ENCODE measurements at regions not wholly inside any gene's neighbourhood (a gene's known extent, or its start where the extent isn't known, plus 50 kb on each side); places are given as distances from the start of the nearest gene placed in this dataset.

- no peak for DNase-seq (ENCODE audit: low read depth in 1 of 2, low spot score in 1 of 2)
- no peak overlapping the region for H3K4me3 ChIP-seq (replicated peaks; ENCODE audit: insufficient read depth, low read length)
- no peaks in the 10 kb centered on the region for H3K27me3 ChIP-seq (ENCODE audit: insufficient read depth, poor library complexity, severe bottlenecking)
- no peak for TF ChIP-seq POLR2AphosphoS5 (IDR thresholded peaks at IDR 0.05; ENCODE audit: low read depth)
- TF ChIP-seq CTCF (IDR thresholded peaks at IDR 0.05; ENCODE audit: insufficient read depth, low read length) = no peak
- no peak for TF ChIP-seq GABPA (IDR thresholded peaks at IDR 0.05; ENCODE audit: low read depth)
- no peak for TF ChIP-seq SPI1 (IDR thresholded peaks at IDR 0.05; ENCODE audit: borderline replicate concordance, low read depth)
- no peak for TF ChIP-seq REST (IDR thresholded peaks at IDR 0.05; ENCODE audit: insufficient replicate concordance, low read depth)
- H3K27ac ChIP-seq (replicated peaks) = no peak overlapping the region
These were observed 1031.1 kb downstream of the TBC1D22A start for GRCh38 chr22:47793304-47794101.

GRCh38 chr22:47789171-47789570, 1026.7 kb downstream of the TBC1D22A start:
- TF ChIP-seq SPI1 (IDR thresholded peaks at IDR 0.05; ENCODE audit: borderline replicate concordance, low read depth) (no peak), CTCF (IDR thresholded peaks at IDR 0.05; ENCODE audit: insufficient read depth, low read length) (no peak), REST (IDR thresholded peaks at IDR 0.05; ENCODE audit: insufficient replicate concordance, low read depth) (no peak), POLR2AphosphoS5 (IDR thresholded peaks at IDR 0.05; ENCODE audit: low read depth) (no peak), GABPA (IDR thresholded peaks at IDR 0.05; ENCODE audit: low read depth) (no peak)

GRCh38 chr22:47788461-47788860, 1026.0 kb downstream of the TBC1D22A start:
- H3K4me3 ChIP-seq (replicated peaks; ENCODE audit: insufficient read depth, low read length) = no peak overlapping the region
- no peak overlapping the region for H3K27ac ChIP-seq (replicated peaks)
- no peaks in the 10 kb centered on the region for H3K27me3 ChIP-seq (ENCODE audit: insufficient read depth, poor library complexity, severe bottlenecking)
- no peak for DNase-seq (ENCODE audit: low read depth in 1 of 2, low spot score in 1 of 2)
- TF ChIP-seq SPI1 (IDR thresholded peaks at IDR 0.05; ENCODE audit: borderline replicate concordance, low read depth) = no peak
- no peak for TF ChIP-seq CTCF (IDR thresholded peaks at IDR 0.05; ENCODE audit: insufficient read depth, low read length)
- TF ChIP-seq REST (IDR thresholded peaks at IDR 0.05; ENCODE audit: insufficient replicate concordance, low read depth) = no peak

More at GRCh38 chr22:47789171-47789570, 1026.7 kb downstream of the TBC1D22A start:
- Histone ChIP-seq H3K27ac (replicated peaks) (no peak overlapping the region), H3K27me3 (ENCODE audit: insufficient read depth, poor library complexity, severe bottlenecking) (no peaks in the 10 kb centered on the region), H3K4me3 (replicated peaks; ENCODE audit: insufficient read depth, low read length) (no peak overlapping the region)
- DNase-seq (ENCODE audit: low read depth in 1 of 2, low spot score in 1 of 2) = no peak

All from HL-60 (cell line).